ENCODE measurements at regions not wholly inside any gene's neighbourhood (a gene's known extent, or its start where the extent isn't known, plus 50 kb on each side); places are given as distances from the start of the nearest gene placed in this dataset.

DNA sequence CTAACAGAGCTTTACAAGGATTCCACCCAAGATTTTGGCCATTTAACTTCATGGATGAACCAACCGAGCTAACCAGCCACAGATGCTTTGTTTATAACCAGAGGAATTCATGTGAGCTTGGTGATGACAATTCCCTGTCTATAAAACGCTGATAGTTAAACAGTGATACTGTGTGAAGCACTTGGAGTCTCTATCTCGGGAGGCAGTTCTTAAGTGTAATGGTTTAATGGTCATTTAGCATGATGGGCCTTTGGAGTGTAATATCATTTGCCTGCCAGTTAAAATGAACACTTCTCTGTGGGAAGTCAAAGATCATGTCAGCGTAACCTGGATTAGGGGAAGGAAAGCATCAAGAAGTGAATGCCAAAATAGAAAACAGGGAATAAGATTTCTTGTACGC is 368.6 kb upstream of the THRB start:
- TF ChIP-seq CTCF (IDR thresholded peaks at IDR 0.05 in 2 of 3, conservative IDR thresholded peaks at IDR 0.05 in 1 of 3; ENCODE audit: control insufficient read depth in 2 of 3, extremely low read depth in 1 of 3, insufficient read depth in 1 of 3, low read depth in 3 of 3, low read length in 3 of 3), result no peak
- TF ChIP-seq, protein P1, sequence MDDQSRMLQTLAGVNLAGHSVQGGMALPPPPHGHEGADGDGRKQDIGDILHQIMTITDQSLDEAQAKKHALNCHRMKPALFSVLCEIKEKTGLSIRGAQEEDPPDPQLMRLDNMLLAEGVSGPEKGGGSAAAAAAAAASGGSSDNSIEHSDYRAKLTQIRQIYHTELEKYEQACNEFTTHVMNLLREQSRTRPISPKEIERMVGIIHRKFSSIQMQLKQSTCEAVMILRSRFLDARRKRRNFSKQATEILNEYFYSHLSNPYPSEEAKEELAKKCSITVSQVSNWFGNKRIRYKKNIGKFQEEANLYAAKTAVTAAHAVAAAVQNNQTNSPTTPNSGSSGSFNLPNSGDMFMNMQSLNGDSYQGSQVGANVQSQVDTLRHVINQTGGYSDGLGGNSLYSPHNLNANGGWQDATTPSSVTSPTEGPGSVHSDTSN (IDR thresholded peaks at IDR 0.05; ENCODE audit: insufficient replicate concordance, low read depth, low read length), result no peak
- no peak for TF ChIP-seq ESRRA (IDR thresholded peaks at IDR 0.05; ENCODE audit: low read length)
- no peak for TF ChIP-seq MLLT1 (IDR thresholded peaks at IDR 0.05)
- no peak for TF ChIP-seq ZSCAN29 (IDR thresholded peaks at IDR 0.05)
- TF ChIP-seq JUND (IDR thresholded peaks at IDR 0.05; ENCODE audit: low read depth, low read length), result no peak

Data from GM12878 (cell line).